MCF 10A (cell line): ENCODE measurements at regions not wholly inside any gene's neighbourhood (a gene's known extent, or its start where the extent isn't known, plus 50 kb on each side); places are given as distances from the start of the nearest gene placed in this dataset.

Source experiments
- BruUV-seq: library from RNA; stranded (reverse); fragments of 400-500 nt; replicated peaks from 2 replicates; lab custom pipeline; 2021; lab: Mats Ljungman, UMichigan
- CTCF ChIA-PET: fragments of 300-600 bp; sonication (Branson Sonifier 250); formaldehyde crosslinking; extraction: SDS; loops from one replicate; lab custom pipeline; 2021; ENCODE audit warnings: antibody characterized with exemption, inconsistent platforms; lab: Yijun Ruan, JAX
- POLR2A ChIA-PET: fragments of 300-600, 350-650 bp; sonication (Branson Sonifier 250); formaldehyde crosslinking; extraction: SDS; loops from one replicate; lab custom pipeline; 2020; ENCODE audit warnings: antibody characterized with exemption, inconsistent platforms; lab: Yijun Ruan, JAX
- DNase-seq: peaks from one replicate; pipeline ENCODE4 v3.0.0-alpha.2; 2018; ENCODE audit not compliant: unreplicated experiment
- H3K27ac Mint-ChIP-seq: one replicate; pipeline ENCODE4 v1.8.0; 2022; ENCODE audit warnings: mild to moderate bottlenecking, low read depth, mixed read lengths; ENCODE audit not compliant: unreplicated experiment
- H3K27me3 Mint-ChIP-seq: one replicate; pipeline ENCODE4 v1.8.0; 2022; ENCODE audit warnings: mixed read lengths; ENCODE audit not compliant: insufficient read depth, unreplicated experiment
- H3K36me3 Mint-ChIP-seq: one replicate; pipeline ENCODE4 v1.8.0; 2022; ENCODE audit warnings: mild to moderate bottlenecking, moderate library complexity, mixed read lengths; ENCODE audit not compliant: insufficient read depth, unreplicated experiment
- H3K4me1 Mint-ChIP-seq: one replicate; pipeline ENCODE4 v1.8.0; 2022; ENCODE audit warnings: mixed read lengths; ENCODE audit not compliant: insufficient read depth, unreplicated experiment
- H3K4me3 Mint-ChIP-seq: one replicate; pipeline ENCODE4 v1.8.0; 2022; ENCODE audit warnings: mild to moderate bottlenecking, moderate library complexity, mixed read lengths; ENCODE audit not compliant: unreplicated experiment
- H3K9me3 Mint-ChIP-seq: one replicate; pipeline ENCODE4 v1.8.0; 2022; ENCODE audit warnings: mixed read lengths; ENCODE audit not compliant: unreplicated experiment
- CTCF ChIP-seq: fragments of 200-600 bp; IDR thresholded peaks from one replicate; pipeline ENCODE4 v1.8.0; 2022; ENCODE audit warnings: antibody characterized with exemption, mild to moderate bottlenecking; ENCODE audit not compliant: unreplicated experiment
- intact Hi-C: fragments of 100-400 bp; cut with micrococcal nuclease; formaldehyde crosslinking; loops from 2 replicates; pipeline ENCODE4 v1.14.1; 2022

- ChIA-PET CTCF (interaction anchor here (0.6 to 0.7 kb wide), 2 partner anchors 289 to 604 kb away, joined by 3 to 4 read pairs; no protein-coding TSS in a partner anchor), POLR2A (no interaction called here)
- Mint-ChIP-seq H3K36me3 (no peaks in the 10 kb centered on the region), H3K9me3 (no peaks in the 10 kb centered on the region), H3K4me1 (no peaks in the 10 kb centered on the region), H3K27ac (no peak overlapping the region), H3K27me3 (no peaks in the 10 kb centered on the region), H3K4me3 (no peak overlapping the region)
- BruUV-seq: no TSS peak
- intact Hi-C loops: no loop called here
- TF ChIP-seq CTCF: no peak
- DNase-seq: no peak
Observed at GRCh38 chr3:6560259-6560658, 300.7 kb upstream of the GRM7 start.

- Mint-ChIP-seq H3K36me3 (no peaks in the 10 kb centered on the region), H3K27me3 (no peaks in the 10 kb centered on the region), H3K9me3 (peaks cover 6% of the 10 kb centered on the region), H3K4me3 (no peak overlapping the region), H3K27ac (no peak overlapping the region), H3K4me1 (peaks cover 5% of the 10 kb centered on the region)
- no TSS peak for BruUV-seq
- ChIA-PET CTCF (interaction anchor here (0.6 to 0.7 kb wide), 2 partner anchors 12 to 35 kb away, joined by 3 to 7 read pairs; no protein-coding TSS in a partner anchor), POLR2A (no interaction called here)
- TF ChIP-seq CTCF: no peak
- intact Hi-C loops: no loop called here
- DNase-seq: no peak
Observed at GRCh38 chr3:6567241-6567640, 293.7 kb upstream of the GRM7 start.

GRCh38 chr3:6568999-6569493 lies 291.9 kb upstream of the GRM7 start:
- Mint-ChIP-seq H3K27ac (no peak overlapping the region), H3K4me3 (no peak overlapping the region), H3K27me3 (no peaks in the 10 kb centered on the region), H3K4me1 (peaks cover 5% of the 10 kb centered on the region), H3K36me3 (no peaks in the 10 kb centered on the region), H3K9me3 (peaks cover 6% of the 10 kb centered on the region)
- no TSS peak for BruUV-seq
- ChIA-PET POLR2A (interaction anchor here (1.5 kb wide), 1 partner anchor 15 kb away, joined by 3 read pairs; no protein-coding TSS in a partner anchor), CTCF (no interaction called here)
- TF ChIP-seq CTCF: no peak
- intact Hi-C loops: no loop called here
- DNase-seq: no peak

- no peaks in the 10 kb centered on the region for H3K36me3 Mint-ChIP-seq
- intact Hi-C loops: no loop called here
- BruUV-seq: no TSS peak
- POLR2A ChIA-PET: no interaction called here
- no peak for DNase-seq
- CTCF ChIA-PET: no interaction called here
- peaks cover 9% of the 10 kb centered on the region for H3K4me1 Mint-ChIP-seq
- TF ChIP-seq CTCF: no peak
- no peaks in the 10 kb centered on the region for H3K27me3 Mint-ChIP-seq
- H3K27ac Mint-ChIP-seq: no peak overlapping the region
- no peak overlapping the region for H3K4me3 Mint-ChIP-seq
- H3K9me3 Mint-ChIP-seq: peaks cover 6% of the 10 kb centered on the region
Observed at GRCh38 chr3:6571448-6571847, 289.5 kb upstream of the GRM7 start.
